ENCODE measurements at regions not wholly inside any gene's neighbourhood (a gene's known extent, or its start where the extent isn't known, plus 50 kb on each side); places are given as distances from the start of the nearest gene placed in this dataset.
"Not testable (repeated sequence)": the region's sequence is repeated elsewhere in the genome, so short reads cannot be mapped to it uniquely, and the experiment has no call there.

DNA sequence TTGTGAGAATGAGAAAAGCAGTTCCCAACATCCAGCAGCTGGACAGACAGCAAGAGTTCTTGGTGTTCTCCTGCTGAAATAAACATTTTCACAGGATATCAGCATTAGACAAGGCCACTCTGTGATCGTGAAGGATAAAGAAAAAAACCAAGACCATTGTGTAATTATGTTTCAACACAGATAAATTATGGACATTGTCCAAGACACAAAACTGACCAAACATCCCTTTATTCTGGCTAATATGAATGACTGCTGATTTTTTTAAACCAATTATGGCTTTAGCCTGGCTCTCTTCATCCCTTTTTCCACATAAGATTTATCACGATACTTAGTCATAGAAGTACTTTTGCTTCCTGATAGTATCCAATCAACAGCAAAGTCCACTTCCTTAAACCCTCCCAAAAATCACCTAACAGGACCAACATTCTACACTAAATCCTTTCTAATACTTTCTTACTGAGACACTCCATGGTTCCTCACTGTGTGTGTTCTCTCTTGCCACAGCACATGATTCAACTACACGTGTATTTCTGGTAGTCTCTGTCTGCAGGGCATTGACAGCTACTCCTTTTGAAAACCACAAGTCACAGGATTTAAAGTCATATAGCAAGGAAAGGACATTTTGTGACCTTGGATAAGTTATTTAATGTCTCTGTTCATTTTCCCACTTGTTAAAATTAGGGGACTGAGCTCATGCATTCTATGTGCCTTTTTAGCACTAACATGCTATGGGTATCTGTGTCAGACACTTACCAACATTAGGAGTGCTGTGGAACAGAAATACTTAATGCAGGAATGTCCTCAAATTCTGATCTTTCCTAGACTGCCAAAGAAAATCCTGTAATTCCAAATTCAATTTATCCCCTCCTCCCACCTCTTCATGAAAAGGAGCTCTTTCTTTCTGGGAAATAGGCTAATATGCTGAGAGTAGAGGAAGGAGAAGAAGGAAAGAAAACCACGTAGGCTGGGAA, 137.2 kb upstream of the PGRMC2 start:
- no peak overlapping the region for H3K4me3 Mint-ChIP-seq
- H3K4me1 Mint-ChIP-seq, result no peaks in the 10 kb centered on the region
- TF ChIP-seq, protein P1, sequence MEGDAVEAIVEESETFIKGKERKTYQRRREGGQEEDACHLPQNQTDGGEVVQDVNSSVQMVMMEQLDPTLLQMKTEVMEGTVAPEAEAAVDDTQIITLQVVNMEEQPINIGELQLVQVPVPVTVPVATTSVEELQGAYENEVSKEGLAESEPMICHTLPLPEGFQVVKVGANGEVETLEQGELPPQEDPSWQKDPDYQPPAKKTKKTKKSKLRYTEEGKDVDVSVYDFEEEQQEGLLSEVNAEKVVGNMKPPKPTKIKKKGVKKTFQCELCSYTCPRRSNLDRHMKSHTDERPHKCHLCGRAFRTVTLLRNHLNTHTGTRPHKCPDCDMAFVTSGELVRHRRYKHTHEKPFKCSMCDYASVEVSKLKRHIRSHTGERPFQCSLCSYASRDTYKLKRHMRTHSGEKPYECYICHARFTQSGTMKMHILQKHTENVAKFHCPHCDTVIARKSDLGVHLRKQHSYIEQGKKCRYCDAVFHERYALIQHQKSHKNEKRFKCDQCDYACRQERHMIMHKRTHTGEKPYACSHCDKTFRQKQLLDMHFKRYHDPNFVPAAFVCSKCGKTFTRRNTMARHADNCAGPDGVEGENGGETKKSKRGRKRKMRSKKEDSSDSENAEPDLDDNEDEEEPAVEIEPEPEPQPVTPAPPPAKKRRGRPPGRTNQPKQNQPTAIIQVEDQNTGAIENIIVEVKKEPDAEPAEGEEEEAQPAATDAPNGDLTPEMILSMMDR (IDR thresholded peaks at IDR 0.05; ENCODE audit: unreplicated experiment in 3 of 3), result no peak
- peaks cover 3% of the 10 kb centered on the region for H3K9me3 Mint-ChIP-seq
- no peak overlapping the region for H3K27ac Mint-ChIP-seq
- no peaks in the 10 kb centered on the region for H3K27me3 Mint-ChIP-seq (ENCODE audit: low read depth)
- H3K36me3 Mint-ChIP-seq (ENCODE audit: low read depth), result no peaks in the 10 kb centered on the region

DNA sequence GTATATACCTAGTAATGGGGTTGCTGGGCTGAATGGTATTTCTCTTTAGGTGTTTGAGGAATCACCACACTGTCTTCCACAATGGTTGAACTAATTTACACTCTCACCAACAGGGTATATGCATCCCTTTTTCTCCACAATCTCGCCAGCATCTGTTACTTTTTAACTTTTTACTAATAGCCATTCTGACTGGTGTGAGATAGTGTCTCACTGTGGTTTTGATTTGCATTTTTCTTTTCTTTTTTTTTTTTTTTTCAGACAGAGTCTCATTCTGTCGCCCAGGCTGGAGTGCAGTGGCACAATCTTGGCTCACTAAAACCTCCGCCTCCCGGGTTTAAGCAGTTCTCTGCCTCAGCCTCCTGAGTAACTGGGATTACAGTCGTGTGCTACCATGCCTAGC, 134.7 kb upstream of the PGRMC2 start:
- H3K4me1 Mint-ChIP-seq; H3K27me3 Mint-ChIP-seq (ENCODE audit: low read depth); H3K36me3 Mint-ChIP-seq (ENCODE audit: low read depth); H3K4me3 Mint-ChIP-seq; H3K9me3 Mint-ChIP-seq; H3K27ac Mint-ChIP-seq: not testable (repeated sequence)

DNA sequence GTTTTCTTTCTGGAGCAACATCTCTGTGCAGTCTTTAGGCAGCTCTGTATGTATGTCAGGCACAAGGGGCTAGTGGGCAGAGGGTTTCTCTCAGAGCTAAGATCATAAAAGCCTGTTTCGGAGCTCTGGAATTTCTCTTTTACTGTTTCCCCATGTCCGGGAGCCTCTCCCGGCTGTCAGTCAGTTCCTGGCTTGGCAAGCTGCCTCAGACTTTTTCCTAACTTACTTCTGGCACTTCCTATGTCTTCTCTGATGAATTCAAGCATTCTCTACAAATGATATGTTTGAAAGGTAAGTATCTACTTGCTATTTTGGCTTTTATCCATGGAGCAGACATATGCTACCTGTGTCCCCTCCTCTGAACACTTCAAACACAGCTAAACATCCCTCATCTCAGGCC, 129.3 kb upstream of the PGRMC2 start:
- Mint-ChIP-seq H3K4me3 (no peak overlapping the region), H3K27ac (no peak overlapping the region), H3K9me3 (peaks cover 14% of the 10 kb centered on the region), H3K4me1 (peaks cover 5% of the 10 kb centered on the region), H3K36me3 (ENCODE audit: low read depth) (no peaks in the 10 kb centered on the region), H3K27me3 (ENCODE audit: low read depth) (no peaks in the 10 kb centered on the region)
- TF ChIP-seq, protein P1 (IDR thresholded peaks at IDR 0.05; ENCODE audit: unreplicated experiment in 3 of 3), result no peak

GRCh38 chr4:128410037-128410436, 122.4 kb upstream of the PGRMC2 start:
- no peak overlapping the region for H3K27ac Mint-ChIP-seq
- H3K9me3 Mint-ChIP-seq, result peaks cover 50% of the 10 kb centered on the region
- TF ChIP-seq, protein P1 (IDR thresholded peaks at IDR 0.05; ENCODE audit: unreplicated experiment in 3 of 3), result no peak
- no peak overlapping the region for H3K4me3 Mint-ChIP-seq
- H3K27me3 Mint-ChIP-seq (ENCODE audit: low read depth), result no peaks in the 10 kb centered on the region
- H3K36me3 Mint-ChIP-seq (ENCODE audit: low read depth), result no peaks in the 10 kb centered on the region
- no peaks in the 10 kb centered on the region for H3K4me1 Mint-ChIP-seq

DNA sequence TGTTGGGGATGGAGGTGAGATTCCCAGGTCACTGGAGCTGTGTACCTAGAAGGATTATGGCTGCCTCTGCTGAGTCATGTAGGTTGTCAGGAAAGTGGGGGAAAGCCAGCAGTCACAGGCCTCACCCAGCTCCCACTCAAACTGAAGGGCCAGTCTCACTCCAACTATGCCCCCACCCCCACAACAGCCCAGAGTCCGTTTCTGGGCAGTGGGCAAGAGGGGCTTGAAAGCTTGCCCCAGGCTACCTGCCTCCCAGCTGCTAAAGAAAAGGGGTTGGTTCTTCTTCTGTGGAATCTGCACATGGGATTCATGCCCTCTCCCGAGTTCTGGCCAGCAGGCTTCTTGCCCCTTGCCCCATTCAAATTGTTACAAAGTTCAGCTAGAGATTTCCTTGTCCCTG, 116.0 kb upstream of the PGRMC2 start:
- Mint-ChIP-seq H3K36me3 (ENCODE audit: low read depth) (peaks cover 8% of the 10 kb centered on the region), H3K27ac (no peak overlapping the region), H3K27me3 (ENCODE audit: low read depth) (no peaks in the 10 kb centered on the region), H3K4me1 (no peaks in the 10 kb centered on the region), H3K9me3 (peaks cover 65% of the 10 kb centered on the region), H3K4me3 (no peak overlapping the region)
- TF ChIP-seq, protein P1 (IDR thresholded peaks at IDR 0.05; ENCODE audit: unreplicated experiment in 3 of 3), result no peak

GRCh38 chr4:128394778-128395177, 107.2 kb upstream of the PGRMC2 start:
- Mint-ChIP-seq H3K4me1 (peaks cover 20% of the 10 kb centered on the region), H3K36me3 (ENCODE audit: low read depth) (no peaks in the 10 kb centered on the region), H3K27me3 (ENCODE audit: low read depth) (peaks cover 3% of the 10 kb centered on the region), H3K27ac (no peak overlapping the region), H3K9me3 (peaks cover 12% of the 10 kb centered on the region), H3K4me3 (no peak overlapping the region)
- TF ChIP-seq, protein P1 (IDR thresholded peaks at IDR 0.05; ENCODE audit: unreplicated experiment in 3 of 3), result no peak
